ENCODE measurements at regions not wholly inside any gene's neighbourhood (a gene's known extent, or its start where the extent isn't known, plus 50 kb on each side); places are given as distances from the start of the nearest gene placed in this dataset.

DNA sequence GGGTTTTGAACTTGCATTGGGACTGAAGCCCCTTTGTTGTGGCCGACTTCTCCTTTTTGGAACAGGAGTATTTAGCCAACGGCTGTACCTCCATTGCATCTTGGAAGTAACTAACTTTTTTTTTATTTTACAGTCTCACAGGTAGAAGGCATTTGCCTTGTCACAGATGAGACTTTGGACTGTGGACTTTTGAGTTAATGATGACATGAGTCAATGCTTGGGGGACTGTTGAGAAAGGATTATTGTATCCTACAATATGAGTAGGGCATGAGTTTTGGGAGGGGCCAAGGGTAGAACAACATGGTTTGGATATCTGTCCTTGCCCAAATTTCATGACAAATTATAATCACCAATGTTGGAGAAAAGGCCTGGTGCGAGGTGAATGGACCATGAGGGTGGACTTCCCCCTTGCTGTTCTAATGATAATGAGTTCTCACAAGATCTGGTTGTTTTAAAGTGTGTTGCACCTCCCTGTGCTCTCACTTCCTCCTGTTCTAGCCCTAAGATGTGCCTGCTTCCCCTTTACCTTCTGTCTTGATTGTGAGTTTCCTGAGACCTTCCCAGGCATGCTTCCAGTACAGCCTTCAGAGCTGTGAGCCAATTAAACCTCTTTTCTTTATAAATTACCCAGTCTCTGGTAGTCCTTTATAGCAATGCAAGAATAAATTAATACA, 1269.4 kb upstream of the CHAC2 start:
- no peak for TF ChIP-seq EZH2phosphoT487 (IDR thresholded peaks at IDR 0.05; ENCODE audit: insufficient read depth, low read depth)
- TF ChIP-seq EZH2 (IDR thresholded peaks at IDR 0.05; ENCODE audit: insufficient read depth, poor library complexity, severe bottlenecking) = no peak

Measured in GM23248 (cell line).